Stimulated activated CD4-positive, alpha-beta T cell treated with anti-CD3 and anti-CD28 coated beads, Interleukin-15, amount 100 ng/mL, for 48 hours (primary cell): ENCODE measurements at regions not wholly inside any gene's neighbourhood (a gene's known extent, or its start where the extent isn't known, plus 50 kb on each side); places are given as distances from the start of the nearest gene placed in this dataset.
"Not testable (repeated sequence)": the region's sequence is repeated elsewhere in the genome, so short reads cannot be mapped to it uniquely, and the experiment has no call there.

Source experiments
- DNase-seq, 2 donors: peaks; one replicate each; pipeline ENCODE4 v3.0.0-alpha.2; 2020; ENCODE audit warnings: low read depth in 2 of 2

GRCh38 chr2:176976736-176977685, 235.6 kb upstream of the HNRNPA3 start:
- DNase-seq: no peak

- DNase-seq: no peak
Measured at GRCh38 chr2:176978921-176979320, 233.7 kb upstream of the HNRNPA3 start.

DNA sequence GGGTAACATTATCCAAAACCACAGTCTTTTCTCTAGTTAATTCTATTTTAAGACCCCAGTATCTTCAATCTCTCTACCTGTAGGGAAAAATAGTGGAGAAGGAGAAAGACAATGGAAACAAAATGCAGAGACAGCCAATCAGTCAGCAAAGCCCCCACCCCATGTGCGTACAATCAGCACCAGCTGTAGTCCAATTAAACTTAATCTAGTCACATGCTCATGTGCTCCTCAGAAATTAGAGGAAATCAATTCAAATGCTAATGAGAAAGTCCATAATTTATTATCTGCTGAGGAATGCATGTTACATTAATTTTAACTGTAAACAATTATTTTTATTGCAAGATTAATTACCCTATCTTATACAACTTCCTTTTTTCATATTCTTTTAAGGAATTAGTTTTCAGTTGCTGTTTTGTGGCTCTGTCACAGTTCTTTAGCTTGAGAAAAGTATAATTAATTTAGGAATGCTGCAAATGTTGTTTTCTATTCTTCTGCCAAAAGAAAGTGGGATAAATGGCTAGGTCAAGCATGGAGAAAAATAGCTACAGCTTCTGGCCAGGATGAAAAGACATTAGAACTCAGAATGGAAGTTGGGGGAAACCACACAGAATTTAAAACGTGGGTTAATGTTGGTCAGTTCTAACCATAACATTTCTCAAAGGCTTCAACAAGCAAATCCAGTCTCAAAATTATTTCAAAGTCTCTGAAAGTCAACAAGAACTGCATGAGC, 232.4 kb upstream of the HNRNPA3 start:
- no peak for DNase-seq

DNA sequence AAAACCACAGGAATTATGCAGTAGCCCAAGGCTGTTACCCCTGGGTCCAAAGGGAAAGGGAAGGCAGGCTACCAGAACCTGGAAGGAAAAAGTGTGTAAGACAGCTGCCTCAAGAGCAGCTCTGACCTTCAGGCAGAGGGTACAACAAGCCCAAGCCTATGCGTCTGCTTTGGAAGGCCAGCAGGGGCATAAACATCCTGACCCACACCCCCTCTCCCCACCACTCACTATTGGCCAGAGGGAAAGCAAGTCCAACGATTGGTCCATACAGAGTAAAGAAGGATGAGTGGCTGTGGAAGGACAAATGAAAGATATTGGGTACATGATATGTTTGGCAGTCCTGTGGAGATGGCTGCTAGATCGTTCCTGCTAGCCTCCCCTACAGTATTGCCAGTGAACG, 227.6 kb upstream of the HNRNPA3 start:
- DNase-seq: no peak

GRCh38 chr2:176985871-176986270, 226.7 kb upstream of the HNRNPA3 start:
- no peak for DNase-seq

DNA sequence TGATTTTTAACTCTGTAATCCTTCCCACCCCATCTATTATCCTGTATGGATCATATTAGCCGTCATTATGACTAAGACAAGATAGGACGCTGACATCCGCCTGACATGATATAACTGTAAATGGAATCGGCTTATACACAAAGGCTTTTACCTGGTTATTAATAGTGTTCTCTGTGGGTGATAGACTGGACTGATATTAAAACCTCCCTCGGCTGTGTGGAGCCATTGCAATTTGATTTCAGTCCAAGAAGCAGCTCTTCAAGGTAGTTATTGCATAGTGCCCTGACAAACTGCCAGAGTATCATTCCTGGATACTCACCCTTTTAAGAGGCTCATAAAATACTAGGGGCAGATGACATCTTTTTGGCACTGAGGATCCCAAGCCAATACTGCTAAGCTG, 226.1 kb upstream of the HNRNPA3 start:
- DNase-seq: no peak

DNA sequence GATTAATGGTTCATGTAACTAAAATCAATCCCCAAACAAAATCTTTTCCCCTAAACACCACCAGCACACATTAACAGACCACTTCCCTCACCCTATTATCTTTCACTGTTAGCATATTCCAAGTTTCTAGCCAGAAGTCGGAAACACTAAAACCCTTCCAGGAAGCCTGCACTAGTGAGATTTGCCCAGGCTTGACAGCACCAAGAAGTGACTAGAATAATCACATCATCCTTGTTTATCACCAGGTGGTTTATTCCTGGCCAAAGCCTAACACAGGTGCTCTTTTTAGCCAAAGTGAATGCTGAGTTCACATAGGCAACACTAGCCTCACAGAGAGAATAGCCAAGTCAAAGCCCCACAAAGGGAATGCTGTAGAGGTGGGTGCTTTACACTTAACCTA, 221.2 kb upstream of the HNRNPA3 start:
- no peak for DNase-seq

GRCh38 chr2:176997074-176997791, 215.4 kb upstream of the HNRNPA3 start:
- DNase-seq: peak; percentile 15

- DNase-seq: no peak
Measured at GRCh38 chr2:176997792-176998169, 214.8 kb upstream of the HNRNPA3 start.

- no peak for DNase-seq
Measured at GRCh38 chr2:176999301-176999700, 213.3 kb upstream of the HNRNPA3 start.

DNA sequence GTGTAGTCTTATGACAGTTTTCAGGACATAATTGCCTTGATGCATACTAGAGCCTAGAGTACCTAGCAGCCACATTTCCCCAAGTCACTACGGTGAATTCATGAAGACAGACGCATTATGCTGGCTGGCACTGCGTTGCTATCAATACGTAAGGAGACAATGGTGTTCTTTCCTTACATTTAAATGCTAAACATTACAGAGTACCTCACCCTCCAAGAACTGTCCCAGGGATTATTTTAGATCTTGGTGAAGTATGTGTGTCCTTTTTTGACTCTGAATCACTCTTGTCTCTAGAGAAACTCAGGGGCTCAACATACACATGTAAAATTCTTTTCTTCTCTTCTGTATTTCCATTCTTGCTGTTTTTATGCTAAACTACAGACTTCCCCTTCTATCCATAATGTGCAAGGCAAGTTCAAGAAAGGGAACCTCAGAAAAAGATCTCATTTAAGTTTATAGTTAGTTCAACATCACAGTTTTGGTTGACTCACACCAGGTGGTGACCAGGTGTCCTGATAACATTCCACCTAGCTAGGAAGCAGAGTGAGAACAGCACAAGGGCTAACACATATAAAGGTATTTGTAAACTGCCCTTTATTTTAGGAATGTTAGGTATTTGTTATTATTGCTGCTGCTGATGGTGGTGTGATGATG, 212.4 kb upstream of the HNRNPA3 start:
- no peak for DNase-seq

DNA sequence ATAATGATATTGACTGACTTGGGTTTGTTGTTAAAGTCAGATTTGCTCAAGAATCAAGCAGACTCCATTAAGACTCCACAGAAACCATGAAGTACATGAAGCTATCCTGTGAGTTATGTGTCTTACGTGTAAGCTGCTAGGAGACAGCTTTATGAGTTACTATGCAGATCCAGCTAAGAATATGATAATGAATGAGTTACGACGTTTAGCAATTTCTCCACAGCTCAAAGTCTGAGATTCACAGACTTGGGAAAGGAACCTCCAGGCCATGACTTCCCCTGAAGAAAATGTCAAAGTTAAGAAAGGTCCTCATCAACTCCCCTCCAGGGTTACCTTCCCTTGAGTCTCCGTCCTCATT, 211.9 kb upstream of the HNRNPA3 start:
- no peak for DNase-seq

DNA sequence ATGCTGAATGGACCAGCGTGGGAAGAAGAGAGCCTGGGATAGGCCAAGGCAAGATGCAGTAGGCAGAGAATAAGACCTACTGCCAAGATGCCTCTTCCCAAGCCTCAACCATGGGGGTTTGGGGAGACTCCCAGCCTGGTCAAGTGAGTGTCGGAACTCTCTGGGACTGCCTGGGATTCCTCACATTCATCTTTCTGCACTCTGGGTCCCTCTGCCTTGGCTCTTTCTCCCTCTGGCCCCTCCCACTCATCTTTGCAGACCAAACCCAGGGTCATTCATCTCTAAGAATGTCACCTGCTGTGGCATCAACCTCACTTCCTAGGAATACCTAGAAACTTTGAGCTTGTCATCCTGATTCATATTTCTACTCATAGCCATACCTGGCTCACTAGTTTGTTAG, 211.3 kb upstream of the HNRNPA3 start:
- no peak for DNase-seq

- no peak for DNase-seq
Measured at GRCh38 chr2:177002983-177003382, 209.6 kb upstream of the HNRNPA3 start.

GRCh38 chr2:177007726-177008125, 204.9 kb upstream of the HNRNPA3 start:
- not testable (repeated sequence) for DNase-seq

DNA sequence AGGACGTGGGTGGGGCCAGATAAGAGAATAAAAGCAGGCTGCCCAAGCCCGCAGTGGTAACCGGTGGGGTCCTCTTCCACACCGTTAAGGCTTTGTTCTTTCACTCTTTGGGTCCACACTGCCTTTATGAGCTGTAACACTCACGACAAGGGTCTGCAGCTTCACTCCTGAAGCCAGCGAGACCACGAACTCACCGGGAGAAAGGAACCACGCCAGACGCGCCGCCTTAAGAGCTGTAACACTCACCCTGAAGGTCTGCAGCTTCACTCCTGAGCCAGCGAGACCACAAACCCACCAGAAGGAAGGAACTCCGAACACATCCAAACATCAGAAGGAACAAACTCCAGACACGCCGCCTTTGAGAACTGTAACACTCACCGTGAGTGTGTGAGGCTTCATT, 203.9 kb upstream of the HNRNPA3 start:
- not testable (repeated sequence) for DNase-seq

DNA sequence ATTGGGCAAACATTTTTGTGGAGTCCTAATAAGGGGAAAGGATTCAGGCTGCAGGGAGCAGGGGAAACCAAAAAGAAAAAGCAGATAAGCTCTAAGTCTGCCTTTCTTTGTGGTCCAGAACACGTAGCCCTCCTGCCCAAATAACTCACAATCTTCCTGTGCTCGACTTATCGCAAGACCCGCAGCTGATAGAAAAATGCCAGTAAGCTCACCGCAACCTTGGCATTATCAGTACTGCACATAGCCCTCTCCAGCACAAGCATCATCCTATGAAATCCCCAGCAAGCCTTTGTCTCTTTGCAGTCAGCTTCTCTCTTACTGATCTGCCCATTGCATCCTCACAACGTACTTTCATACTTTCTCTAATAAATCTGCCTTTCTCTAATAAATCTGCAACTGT, 202.4 kb upstream of the HNRNPA3 start:
- no peak for DNase-seq

GRCh38 chr2:177010861-177011260, 201.7 kb upstream of the HNRNPA3 start:
- no peak for DNase-seq

DNA sequence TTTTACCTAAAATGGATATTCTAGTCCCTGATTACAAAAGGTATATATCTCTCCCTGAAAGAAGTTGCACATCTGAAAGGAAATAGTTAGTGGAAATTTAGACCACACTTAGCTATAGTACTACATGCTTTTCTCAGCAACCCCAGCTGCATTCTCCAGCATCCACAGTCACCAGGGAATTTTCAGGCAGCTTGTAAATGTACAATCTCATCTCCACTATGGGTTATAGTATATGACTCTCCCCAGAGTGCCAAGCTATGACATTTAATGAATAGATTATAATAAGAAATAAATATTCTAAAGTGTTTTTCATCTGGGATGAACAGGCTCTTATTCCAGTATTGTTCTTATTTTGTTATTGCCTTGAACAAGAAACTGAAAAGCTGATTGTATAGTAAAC, 197.6 kb upstream of the HNRNPA3 start:
- no peak for DNase-seq

DNA sequence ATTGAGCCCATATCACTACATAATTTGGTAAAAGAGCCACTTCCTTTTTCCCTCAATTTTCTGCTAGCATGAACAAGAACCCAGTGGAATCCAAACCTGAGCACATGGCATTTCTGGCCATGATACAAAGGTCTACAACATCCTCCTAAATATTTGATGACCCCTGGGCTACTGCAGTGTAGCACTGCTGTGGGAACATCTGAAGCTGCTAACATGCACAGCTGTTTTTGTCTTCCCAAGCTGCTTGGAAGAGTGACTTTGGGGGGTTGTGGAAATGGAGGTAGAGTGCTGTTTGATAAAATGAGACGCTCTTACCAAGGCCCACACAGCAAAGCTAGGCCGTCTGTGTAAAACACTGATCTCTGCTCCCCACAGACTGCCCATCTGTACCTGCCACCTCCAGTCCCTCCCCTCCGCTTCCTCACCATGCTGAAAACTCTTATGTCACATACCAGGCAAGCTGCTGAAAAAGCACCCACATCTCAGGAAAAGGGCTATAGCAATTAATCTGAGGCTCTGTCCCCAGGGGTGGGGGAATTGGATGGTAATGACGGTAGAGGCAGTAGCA, 197.2 kb upstream of the HNRNPA3 start:
- DNase-seq: no peak

GRCh38 chr2:177020524-177021119, 192.0 kb upstream of the HNRNPA3 start:
- DNase-seq: no peak
